HUES64 (cell line): ENCODE measurements at regions not wholly inside any gene's neighbourhood (a gene's known extent, or its start where the extent isn't known, plus 50 kb on each side); places are given as distances from the start of the nearest gene placed in this dataset.

Source experiments
- H3K27ac ChIP-seq: 2 replicates; pipeline ENCODE4 v1.7.0; 2013; ENCODE audit warnings: low read depth, low read length, inconsistent platforms
- H3K27me3 ChIP-seq: 2 replicates; pipeline ENCODE4 v1.6.1; 2013; ENCODE audit warnings: mild to moderate bottlenecking, low read length; ENCODE audit not compliant: insufficient read depth
- H3K36me3 ChIP-seq: 2 replicates; pipeline ENCODE4 v1.6.1; 2013; ENCODE audit warnings: mild to moderate bottlenecking, low read length; ENCODE audit not compliant: insufficient read depth
- H3K4me1 ChIP-seq: 2 replicates; pipeline ENCODE4 v1.6.1; 2013; ENCODE audit warnings: mild to moderate bottlenecking, low read length, moderate library complexity; ENCODE audit not compliant: insufficient read depth
- H3K4me3 ChIP-seq: 2 replicates; pipeline ENCODE4 v1.5.1; 2013; ENCODE audit warnings: mild to moderate bottlenecking, low read length, moderate library complexity
- H3K9ac ChIP-seq: 2 replicates; pipeline ENCODE4 v1.6.1; 2013; ENCODE audit warnings: mild to moderate bottlenecking, low read depth, low read length
- H3K9me3 ChIP-seq: 2 replicates; pipeline ENCODE4 v1.6.1; 2013; ENCODE audit warnings: low read depth, low read length; ENCODE audit not compliant: insufficient read depth
- WGBS: fragments of 150-250, 120-280 bp; methylation state at CpG from one replicate; pipeline ENCODE4 v1.1.7; 2013; ENCODE audit warnings: missing lambda C conversion rate; 5-methylcytosine and 5-hydroxymethylcytosine counted together

DNA sequence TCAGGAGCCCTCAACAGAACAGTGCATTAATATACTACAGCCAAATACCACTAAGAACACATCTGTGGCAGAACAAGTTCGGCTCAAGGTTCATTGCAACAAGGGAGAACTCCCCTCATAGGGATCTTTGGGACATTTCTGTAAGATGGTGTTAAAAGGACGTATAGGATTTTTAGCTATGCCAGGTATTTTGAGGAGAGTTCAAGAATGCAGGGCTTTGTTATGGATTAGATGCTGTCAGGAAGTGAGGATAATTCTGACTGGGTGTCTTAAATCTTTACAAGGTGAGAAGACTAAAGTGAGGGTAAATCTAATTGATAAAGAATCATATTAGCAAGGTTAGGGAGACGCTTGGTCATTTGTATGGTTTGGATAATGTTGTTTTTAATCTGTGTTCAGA, 83.7 kb upstream of the AHI1 start:
- no peaks in the 10 kb centered on the region for H3K36me3 ChIP-seq
- WGBS, result 82% methylated on average over 3 of the region's 3 CpGs
- no peak overlapping the region for H3K27ac ChIP-seq
- H3K4me3 ChIP-seq, result no peak overlapping the region
- no peaks in the 10 kb centered on the region for H3K9me3 ChIP-seq
- peaks cover 5% of the 10 kb centered on the region; the same call in 1 of the 2 replicates for H3K4me1 ChIP-seq
- H3K9ac ChIP-seq, result no peak overlapping the region
- no peaks in the 10 kb centered on the region for H3K27me3 ChIP-seq

- Histone ChIP-seq H3K9me3 (no peaks in the 10 kb centered on the region), H3K36me3 (no peaks in the 10 kb centered on the region), H3K9ac (no peak overlapping the region), H3K4me1 (peaks cover 5% of the 10 kb centered on the region; the same call in 1 of the 2 replicates), H3K4me3 (no peak overlapping the region), H3K27ac (no peak overlapping the region), H3K27me3 (no peaks in the 10 kb centered on the region)
- WGBS, result 91% methylated on average over 1 of the region's 1 CpG
These were observed 85.8 kb upstream of the AHI1 start for GRCh38 chr6:135583256-135583761.

GRCh38 chr6:135586388-135586787, 88.8 kb upstream of the AHI1 start:
- no peaks in the 10 kb centered on the region for H3K9me3 ChIP-seq
- H3K36me3 ChIP-seq, result no peaks in the 10 kb centered on the region
- 94% methylated on average over 2 of the region's 2 CpGs for WGBS
- H3K27ac ChIP-seq, result no peak overlapping the region
- H3K9ac ChIP-seq, result no peak overlapping the region
- peaks cover 3% of the 10 kb centered on the region; the same call in 1 of the 2 replicates for H3K4me1 ChIP-seq
- H3K27me3 ChIP-seq, result no peaks in the 10 kb centered on the region
- no peak overlapping the region for H3K4me3 ChIP-seq

- no peak overlapping the region for H3K9ac ChIP-seq
- WGBS, result 97% methylated on average over 4 of the region's 4 CpGs
- no peaks in the 10 kb centered on the region for H3K9me3 ChIP-seq
- no peaks in the 10 kb centered on the region for H3K4me1 ChIP-seq
- H3K27ac ChIP-seq, result no peak overlapping the region
- H3K27me3 ChIP-seq, result no peaks in the 10 kb centered on the region
- H3K4me3 ChIP-seq, result no peak overlapping the region
- H3K36me3 ChIP-seq, result no peaks in the 10 kb centered on the region
These were observed 89.3 kb upstream of the AHI1 start for GRCh38 chr6:135586844-135587243.

DNA sequence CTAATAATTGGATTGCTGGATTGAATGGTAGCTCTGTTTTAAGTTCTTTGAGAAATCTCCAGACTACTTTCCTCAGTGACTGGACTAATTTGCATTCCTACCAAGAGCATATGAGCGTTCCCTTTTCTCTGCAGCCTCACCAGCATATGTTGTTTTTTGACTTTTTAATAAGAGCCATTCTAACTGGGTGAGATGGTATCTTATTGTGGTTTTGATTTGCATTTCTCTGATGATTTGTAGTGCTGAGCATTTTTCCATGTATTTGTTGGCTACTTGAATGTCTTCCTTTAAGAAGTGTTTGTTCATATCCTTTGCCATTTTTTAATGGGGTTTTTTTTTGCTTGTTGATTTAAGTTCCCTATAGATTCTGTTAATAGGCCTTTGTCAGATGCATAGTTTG, 94.7 kb upstream of the AHI1 start:
- H3K27ac ChIP-seq, result no peak overlapping the region
- H3K27me3 ChIP-seq, result no peaks in the 10 kb centered on the region
- H3K9ac ChIP-seq, result no peak overlapping the region
- WGBS, result 92% methylated on average over 1 of the region's 1 CpG
- no peak overlapping the region for H3K4me3 ChIP-seq
- no peaks in the 10 kb centered on the region for H3K9me3 ChIP-seq
- no peaks in the 10 kb centered on the region for H3K4me1 ChIP-seq
- H3K36me3 ChIP-seq, result no peaks in the 10 kb centered on the region

DNA sequence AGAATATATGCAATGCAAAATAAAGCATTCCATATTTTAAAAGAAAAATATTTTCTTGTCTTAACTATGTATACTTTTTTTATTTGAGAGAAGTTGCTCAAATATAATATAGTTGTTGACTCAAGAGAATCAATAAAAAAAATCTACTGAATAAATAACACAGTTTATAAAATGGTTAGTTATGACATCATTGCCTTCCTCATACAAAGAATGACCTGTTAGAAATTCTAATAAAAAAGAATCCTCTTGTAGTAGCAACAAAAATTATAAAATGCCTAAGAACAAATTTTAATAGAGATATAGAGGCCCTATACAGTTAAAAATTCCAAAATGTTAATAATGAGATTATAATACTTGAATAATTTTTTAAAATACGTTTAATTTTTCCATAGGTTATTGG, 96.5 kb upstream of the AHI1 start:
- Histone ChIP-seq H3K4me1 (no peaks in the 10 kb centered on the region), H3K27ac (no peak overlapping the region), H3K4me3 (no peak overlapping the region), H3K9me3 (no peaks in the 10 kb centered on the region), H3K9ac (no peak overlapping the region), H3K36me3 (no peaks in the 10 kb centered on the region), H3K27me3 (no peaks in the 10 kb centered on the region)
- WGBS, result no CpG with 5 or more reads among the region's 1 CpG

DNA sequence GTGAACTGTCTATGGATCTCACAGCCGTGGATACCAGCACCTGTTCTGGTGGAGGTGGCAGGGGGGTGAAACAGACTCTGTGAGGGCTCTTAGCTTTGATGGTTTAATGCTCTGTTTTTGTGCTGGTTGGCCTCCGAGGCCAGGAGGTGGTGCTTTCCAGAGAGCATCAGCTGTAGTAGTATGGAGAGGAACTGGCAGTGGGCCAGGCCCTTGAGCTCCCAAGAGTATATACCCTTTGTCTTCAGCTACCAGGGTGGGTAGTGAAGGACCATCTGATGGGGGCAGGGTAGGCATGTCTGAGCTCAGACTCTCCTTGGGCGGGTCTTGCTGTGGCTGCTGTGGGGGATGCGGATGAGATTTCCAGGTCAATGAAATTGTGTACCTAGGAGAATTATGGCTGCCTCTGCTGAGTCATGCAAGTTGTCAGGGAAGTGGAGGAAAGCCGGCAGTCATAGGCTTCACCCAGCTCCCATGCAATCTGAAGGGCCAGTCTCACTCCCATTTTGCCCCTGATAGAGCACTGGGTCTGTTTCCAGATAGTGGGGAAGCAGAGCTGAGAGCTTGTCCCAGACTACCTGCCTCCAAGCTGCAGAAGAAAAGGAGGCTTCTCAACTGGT, 102.7 kb upstream of the AHI1 start:
- no peak overlapping the region for H3K27ac ChIP-seq
- no peaks in the 10 kb centered on the region for H3K27me3 ChIP-seq
- H3K9ac ChIP-seq, result no peak overlapping the region
- no peaks in the 10 kb centered on the region for H3K9me3 ChIP-seq
- H3K4me1 ChIP-seq, result no peaks in the 10 kb centered on the region
- 90% methylated on average over 5 of the region's 5 CpGs for WGBS
- no peaks in the 10 kb centered on the region for H3K36me3 ChIP-seq
- no peak overlapping the region for H3K4me3 ChIP-seq

DNA sequence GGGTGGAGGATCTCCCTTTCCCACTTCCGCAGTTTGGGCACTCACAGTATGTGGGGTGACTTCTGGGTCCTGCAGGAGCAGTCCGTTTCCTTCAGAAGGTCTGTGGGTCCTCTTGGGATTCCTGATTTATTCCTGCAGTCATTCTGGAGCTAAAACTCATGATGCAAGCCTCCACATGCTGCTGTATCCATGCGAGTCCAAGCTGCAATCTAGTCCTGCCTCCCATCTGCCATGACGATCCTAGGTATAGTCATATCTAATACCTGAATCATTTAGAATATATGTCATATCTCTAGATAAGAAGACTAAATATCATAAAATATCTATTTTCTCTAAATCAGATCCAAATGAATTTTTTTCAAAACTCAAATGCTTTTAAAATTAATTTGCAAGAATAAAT, 103.4 kb upstream of the AHI1 start:
- Histone ChIP-seq H3K27ac (no peak overlapping the region), H3K4me1 (no peaks in the 10 kb centered on the region), H3K36me3 (no peaks in the 10 kb centered on the region), H3K27me3 (no peaks in the 10 kb centered on the region), H3K9me3 (no peaks in the 10 kb centered on the region), H3K4me3 (no peak overlapping the region), H3K9ac (no peak overlapping the region)
- 98% methylated on average over 4 of the region's 4 CpGs for WGBS

GRCh38 chr6:135601857-135602256, 104.3 kb upstream of the AHI1 start:
- H3K4me1 ChIP-seq, result no peaks in the 10 kb centered on the region
- no peak overlapping the region for H3K4me3 ChIP-seq
- no peak overlapping the region for H3K27ac ChIP-seq
- no peak overlapping the region for H3K9ac ChIP-seq
- no peaks in the 10 kb centered on the region for H3K9me3 ChIP-seq
- no peaks in the 10 kb centered on the region for H3K36me3 ChIP-seq
- no peaks in the 10 kb centered on the region for H3K27me3 ChIP-seq

GRCh38 chr6:135603249-135603648, 105.7 kb upstream of the AHI1 start:
- Histone ChIP-seq H3K9ac (no peak overlapping the region), H3K27me3 (no peaks in the 10 kb centered on the region), H3K36me3 (no peaks in the 10 kb centered on the region), H3K4me1 (no peaks in the 10 kb centered on the region), H3K4me3 (no peak overlapping the region), H3K9me3 (no peaks in the 10 kb centered on the region), H3K27ac (no peak overlapping the region)
- 97% methylated on average over 2 of the region's 2 CpGs for WGBS

- H3K27me3 ChIP-seq, result no peaks in the 10 kb centered on the region
- H3K9me3 ChIP-seq, result no peaks in the 10 kb centered on the region
- WGBS, result 96% methylated on average over 10 of the region's 10 CpGs
- no peak overlapping the region for H3K9ac ChIP-seq
- no peaks in the 10 kb centered on the region for H3K36me3 ChIP-seq
- no peak overlapping the region for H3K4me3 ChIP-seq
- H3K4me1 ChIP-seq, result no peaks in the 10 kb centered on the region
- no peak overlapping the region for H3K27ac ChIP-seq
These were observed 106.7 kb upstream of the AHI1 start for GRCh38 chr6:135604035-135604860.
